ENCODE measurements at regions not wholly inside any gene's neighbourhood (a gene's known extent, or its start where the extent isn't known, plus 50 kb on each side); places are given as distances from the start of the nearest gene placed in this dataset.

DNA sequence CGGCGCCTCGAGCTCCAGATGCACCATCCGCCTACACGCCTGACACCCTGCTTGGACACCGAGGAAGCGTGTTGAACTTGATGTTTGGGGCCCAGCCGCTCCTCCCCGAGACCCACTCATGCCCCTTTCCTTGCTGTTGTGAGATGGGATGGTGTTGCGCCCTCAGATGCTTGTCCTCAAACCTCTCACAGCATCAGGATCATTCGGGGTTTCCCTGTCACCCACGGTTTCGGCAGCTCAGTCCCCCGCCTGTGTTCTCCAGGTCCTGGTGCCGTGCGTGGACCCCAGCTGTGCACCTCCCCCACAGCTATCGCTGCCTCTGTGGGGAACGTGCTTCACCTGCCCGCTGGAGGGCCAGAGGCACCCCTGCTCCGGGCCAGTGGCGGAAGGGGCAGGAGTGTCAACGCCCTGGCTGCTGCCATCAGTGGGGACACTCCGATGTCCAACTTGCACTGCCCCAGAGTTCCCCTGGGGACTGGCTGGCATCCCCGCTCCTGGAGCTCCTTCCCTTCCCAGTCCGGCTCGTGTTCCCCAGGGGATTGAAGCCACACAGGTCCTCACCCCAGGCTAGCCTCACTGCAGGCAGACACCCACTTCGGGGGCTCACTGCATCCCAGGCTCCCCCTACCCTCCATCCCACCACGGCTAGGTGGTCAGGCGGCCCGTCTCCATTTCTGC, 82.3 kb upstream of the ADRA2C start:
- no peaks in the 10 kb centered on the region for H3K27me3 Mint-ChIP-seq (ENCODE audit: insufficient read depth, unreplicated experiment)
- H3K4me3 Mint-ChIP-seq (ENCODE audit: unreplicated experiment): no peak overlapping the region
- no TSS peak for BruUV-seq (replicated peaks)
- no peak overlapping the region for H3K4me3 ChIP-seq (ENCODE audit: low read depth, low read length)
- H3K4me1 Mint-ChIP-seq (ENCODE audit: low read depth, unreplicated experiment): no peaks in the 10 kb centered on the region
- H3K9me3 ChIP-seq: no peaks in the 10 kb centered on the region
- intact Hi-C loops (cut with micrococcal nuclease; ENCODE audit: unreplicated experiment): no loop called here
- H3K27me3 ChIP-seq (replicated peaks; ENCODE audit: control insufficient read depth, insufficient read depth, low read length): no peaks in the 10 kb centered on the region
- no peaks in the 10 kb centered on the region for H3K4me1 ChIP-seq
- no peak overlapping the region for H3K27ac Mint-ChIP-seq (ENCODE audit: unreplicated experiment)
- no peak for DNase-seq
- POLR2A ChIA-PET: no interaction called here
- no peaks in the 10 kb centered on the region for H3K36me3 ChIP-seq (ENCODE audit: control insufficient read depth, insufficient read depth, low read length)
- H3K36me3 Mint-ChIP-seq (ENCODE audit: insufficient read depth, unreplicated experiment): no peaks in the 10 kb centered on the region
- H3K9me3 Mint-ChIP-seq (ENCODE audit: unreplicated experiment): no peaks in the 10 kb centered on the region
- CTCF ChIA-PET: no interaction called here
- TF ChIP-seq, protein P1, sequence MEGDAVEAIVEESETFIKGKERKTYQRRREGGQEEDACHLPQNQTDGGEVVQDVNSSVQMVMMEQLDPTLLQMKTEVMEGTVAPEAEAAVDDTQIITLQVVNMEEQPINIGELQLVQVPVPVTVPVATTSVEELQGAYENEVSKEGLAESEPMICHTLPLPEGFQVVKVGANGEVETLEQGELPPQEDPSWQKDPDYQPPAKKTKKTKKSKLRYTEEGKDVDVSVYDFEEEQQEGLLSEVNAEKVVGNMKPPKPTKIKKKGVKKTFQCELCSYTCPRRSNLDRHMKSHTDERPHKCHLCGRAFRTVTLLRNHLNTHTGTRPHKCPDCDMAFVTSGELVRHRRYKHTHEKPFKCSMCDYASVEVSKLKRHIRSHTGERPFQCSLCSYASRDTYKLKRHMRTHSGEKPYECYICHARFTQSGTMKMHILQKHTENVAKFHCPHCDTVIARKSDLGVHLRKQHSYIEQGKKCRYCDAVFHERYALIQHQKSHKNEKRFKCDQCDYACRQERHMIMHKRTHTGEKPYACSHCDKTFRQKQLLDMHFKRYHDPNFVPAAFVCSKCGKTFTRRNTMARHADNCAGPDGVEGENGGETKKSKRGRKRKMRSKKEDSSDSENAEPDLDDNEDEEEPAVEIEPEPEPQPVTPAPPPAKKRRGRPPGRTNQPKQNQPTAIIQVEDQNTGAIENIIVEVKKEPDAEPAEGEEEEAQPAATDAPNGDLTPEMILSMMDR (IDR thresholded peaks at IDR 0.05; ENCODE audit: insufficient read depth in 1 of 2, low read depth in 1 of 2, low read length in 1 of 2, severe bottlenecking in 1 of 2, unreplicated experiment in 1 of 2): no peak

DNA sequence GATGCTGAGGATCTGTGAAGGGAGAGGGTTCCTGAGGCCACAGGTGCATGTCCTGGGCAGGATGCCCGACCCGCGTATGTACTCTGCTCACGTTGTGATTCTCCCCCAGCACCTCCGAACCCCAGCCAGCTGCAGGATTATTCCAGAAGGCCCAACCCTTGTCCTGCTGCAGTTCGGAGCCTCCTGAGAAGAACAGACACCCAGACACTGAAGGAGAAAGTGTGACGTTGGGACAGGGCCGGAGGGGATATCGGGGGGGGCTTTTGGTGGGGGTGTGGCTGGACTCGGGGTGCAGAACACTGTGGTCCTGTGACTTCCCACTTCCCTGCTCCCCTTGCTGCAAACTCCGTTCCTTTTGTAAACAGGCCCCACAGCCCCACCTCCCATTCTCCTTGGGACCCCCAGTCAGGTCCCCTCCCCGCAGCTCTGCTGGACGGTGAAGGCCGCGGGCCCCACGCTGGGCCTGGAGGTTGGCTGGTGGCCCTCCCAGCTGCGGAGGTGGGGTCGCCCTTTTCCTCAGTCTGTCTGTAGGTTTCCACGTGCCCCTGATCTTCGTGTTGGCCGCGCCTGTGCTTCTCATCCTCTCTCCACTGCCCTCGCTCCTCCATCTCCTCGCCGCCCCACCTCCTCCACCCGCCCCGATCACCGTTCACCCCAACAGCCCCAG, 83.0 kb upstream of the ADRA2C start:
- Mint-ChIP-seq H3K36me3 (ENCODE audit: insufficient read depth, unreplicated experiment) (no peaks in the 10 kb centered on the region), H3K9me3 (ENCODE audit: unreplicated experiment) (no peaks in the 10 kb centered on the region), H3K4me1 (ENCODE audit: low read depth, unreplicated experiment) (no peaks in the 10 kb centered on the region), H3K27ac (ENCODE audit: unreplicated experiment) (no peak overlapping the region), H3K27me3 (ENCODE audit: insufficient read depth, unreplicated experiment) (no peaks in the 10 kb centered on the region), H3K4me3 (ENCODE audit: unreplicated experiment) (no peak overlapping the region)
- ChIA-PET CTCF (no interaction called here), POLR2A (no interaction called here)
- no TSS peak for BruUV-seq (replicated peaks)
- Histone ChIP-seq H3K4me3 (ENCODE audit: low read depth, low read length) (no peak overlapping the region), H3K27me3 (replicated peaks; ENCODE audit: control insufficient read depth, insufficient read depth, low read length) (no peaks in the 10 kb centered on the region), H3K9me3 (no peaks in the 10 kb centered on the region), H3K36me3 (ENCODE audit: control insufficient read depth, insufficient read depth, low read length) (no peaks in the 10 kb centered on the region), H3K4me1 (no peaks in the 10 kb centered on the region)
- TF ChIP-seq, protein P1 (IDR thresholded peaks at IDR 0.05; ENCODE audit: insufficient read depth in 1 of 2, low read depth in 1 of 2, low read length in 1 of 2, severe bottlenecking in 1 of 2, unreplicated experiment in 1 of 2): no peak
- intact Hi-C loops (cut with micrococcal nuclease; ENCODE audit: unreplicated experiment): no loop called here
- no peak for DNase-seq

DNA sequence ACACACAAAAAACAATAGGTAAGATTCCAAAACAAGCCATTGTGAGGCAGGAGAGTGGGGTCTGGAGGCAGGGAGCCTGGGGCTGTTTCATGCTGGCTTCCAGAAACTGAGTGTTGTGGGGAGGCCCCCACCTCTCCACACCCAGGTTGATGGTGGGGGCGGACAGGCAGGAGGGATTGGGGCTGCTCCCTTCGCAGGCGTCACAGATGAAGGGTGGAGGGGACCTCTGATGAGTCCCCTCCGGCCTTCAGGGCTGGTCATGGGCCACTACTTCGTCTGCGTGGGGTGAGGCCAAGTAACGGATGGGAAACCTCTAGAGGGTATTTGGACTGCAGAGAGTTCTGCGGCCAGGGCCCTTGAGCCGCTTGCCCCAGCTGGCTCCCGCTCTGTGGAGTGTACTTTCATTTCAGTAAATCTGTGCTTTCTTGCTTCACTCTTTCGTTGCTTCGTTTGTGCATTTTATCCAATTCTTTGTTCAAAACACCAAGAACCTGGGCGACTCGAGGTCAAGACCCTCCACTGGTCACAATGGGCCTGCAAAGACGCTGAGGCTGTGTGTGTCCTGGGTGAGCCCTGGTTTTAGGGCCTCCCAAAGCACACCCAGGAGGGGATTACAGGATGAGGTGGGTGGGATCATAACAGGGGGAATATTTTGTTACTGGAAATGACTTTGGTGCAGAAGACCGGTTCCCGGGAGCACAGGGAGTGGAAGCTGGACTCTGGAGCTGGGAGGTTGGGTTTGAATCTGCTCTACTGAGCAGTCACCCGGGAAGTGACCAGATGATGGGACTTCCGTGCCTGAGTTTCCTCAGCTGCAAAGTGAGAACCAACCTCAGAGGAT, 83.7 kb upstream of the ADRA2C start:
- Mint-ChIP-seq H3K27ac (ENCODE audit: unreplicated experiment) (no peak overlapping the region), H3K27me3 (ENCODE audit: insufficient read depth, unreplicated experiment) (no peaks in the 10 kb centered on the region), H3K9me3 (ENCODE audit: unreplicated experiment) (no peaks in the 10 kb centered on the region), H3K4me1 (ENCODE audit: low read depth, unreplicated experiment) (no peaks in the 10 kb centered on the region), H3K4me3 (ENCODE audit: unreplicated experiment) (no peak overlapping the region), H3K36me3 (ENCODE audit: insufficient read depth, unreplicated experiment) (no peaks in the 10 kb centered on the region)
- H3K4me3 ChIP-seq (ENCODE audit: low read depth, low read length): no peak overlapping the region
- ChIA-PET CTCF (no interaction called here), POLR2A (no interaction called here)
- DNase-seq: no peak
- no peaks in the 10 kb centered on the region for H3K36me3 ChIP-seq (ENCODE audit: control insufficient read depth, insufficient read depth, low read length)
- H3K9me3 ChIP-seq: no peaks in the 10 kb centered on the region
- TF ChIP-seq, protein P1 (IDR thresholded peaks at IDR 0.05; ENCODE audit: insufficient read depth in 1 of 2, low read depth in 1 of 2, low read length in 1 of 2, severe bottlenecking in 1 of 2, unreplicated experiment in 1 of 2): no peak
- BruUV-seq (replicated peaks): no TSS peak
- intact Hi-C loops (cut with micrococcal nuclease; ENCODE audit: unreplicated experiment): no loop called here
- H3K4me1 ChIP-seq: no peaks in the 10 kb centered on the region
- H3K27me3 ChIP-seq (replicated peaks; ENCODE audit: control insufficient read depth, insufficient read depth, low read length): no peaks in the 10 kb centered on the region
